HG02610 (cell line): ENCODE measurements at regions not wholly inside any gene's neighbourhood (a gene's known extent, or its start where the extent isn't known, plus 50 kb on each side); places are given as distances from the start of the nearest gene placed in this dataset.

Experiments
- ATAC-seq: cut with Tn5 transposase; IDR thresholded peaks from one replicate; pipeline ENCODE4 v1.9.1; 2021; ENCODE audit warnings: mild to moderate bottlenecking, moderate library complexity; ENCODE audit not compliant: unreplicated experiment

GRCh38 chr3:154584974-154585373, 155.0 kb upstream of the GPR149 start:
- no peak for ATAC-seq

GRCh38 chr3:154584041-154584440, 154.1 kb upstream of the GPR149 start:
- ATAC-seq: no peak

- no peak for ATAC-seq
Measured at GRCh38 chr3:154583086-154583634, 153.2 kb upstream of the GPR149 start.

DNA sequence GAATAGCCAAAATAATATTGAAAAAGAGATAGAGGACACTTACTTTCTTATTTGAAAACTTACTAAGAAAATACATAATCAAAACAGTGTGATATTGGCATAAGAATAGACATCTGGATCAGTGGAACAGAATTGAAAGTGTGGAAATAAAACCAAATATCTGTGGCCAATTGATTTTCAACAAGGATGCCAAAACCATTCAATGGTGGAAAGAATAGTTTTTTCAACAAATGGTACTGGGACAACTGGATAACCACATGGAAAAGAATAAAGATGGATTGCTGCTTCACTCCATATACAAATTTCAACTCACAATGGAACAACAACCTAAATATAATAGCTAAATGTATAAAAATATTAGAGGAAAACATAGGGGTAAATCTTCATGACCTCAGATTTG, 152.5 kb upstream of the GPR149 start:
- no peak for ATAC-seq

DNA sequence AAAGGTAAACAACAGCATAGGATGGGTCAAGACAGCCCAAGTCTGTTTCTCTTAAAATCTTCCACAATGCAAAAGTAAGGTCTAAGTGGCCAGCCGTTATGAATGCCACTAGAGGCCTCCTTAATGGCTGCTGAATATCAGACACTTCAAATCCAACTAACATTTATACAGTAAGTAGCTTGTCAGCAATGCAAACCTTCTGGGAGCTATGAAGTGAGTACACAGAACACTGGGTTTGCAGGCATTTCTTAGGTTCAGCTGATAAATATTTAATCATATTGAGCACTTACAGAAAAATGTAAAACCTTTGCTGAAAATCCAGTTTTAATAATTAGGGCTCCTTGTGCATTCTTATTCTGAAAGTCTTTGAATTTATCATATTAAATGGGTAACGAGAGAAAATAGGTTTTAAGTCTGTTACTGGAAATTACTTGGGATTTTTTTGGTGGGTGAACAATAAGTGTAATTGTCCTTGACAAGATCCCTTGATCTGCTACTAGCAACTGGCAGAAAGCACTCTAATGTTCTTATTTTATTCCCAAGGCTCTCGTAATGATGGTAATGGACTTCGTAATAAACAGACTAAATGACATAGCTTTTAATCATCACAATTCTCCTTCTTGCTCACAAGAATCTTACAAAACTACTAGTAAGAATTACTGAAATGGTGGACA, 141.7 kb upstream of the GPR149 start:
- no peak for ATAC-seq

- ATAC-seq: no peak
Measured at GRCh38 chr3:154568064-154568463, 138.1 kb upstream of the GPR149 start.

- no peak for ATAC-seq
Measured at GRCh38 chr3:154559623-154560022, 129.6 kb upstream of the GPR149 start.

- ATAC-seq: no peak
Measured at GRCh38 chr3:154552338-154552737, 122.3 kb upstream of the GPR149 start.

- ATAC-seq: no peak
Measured at GRCh38 chr3:154549391-154549790, 119.4 kb upstream of the GPR149 start.

DNA sequence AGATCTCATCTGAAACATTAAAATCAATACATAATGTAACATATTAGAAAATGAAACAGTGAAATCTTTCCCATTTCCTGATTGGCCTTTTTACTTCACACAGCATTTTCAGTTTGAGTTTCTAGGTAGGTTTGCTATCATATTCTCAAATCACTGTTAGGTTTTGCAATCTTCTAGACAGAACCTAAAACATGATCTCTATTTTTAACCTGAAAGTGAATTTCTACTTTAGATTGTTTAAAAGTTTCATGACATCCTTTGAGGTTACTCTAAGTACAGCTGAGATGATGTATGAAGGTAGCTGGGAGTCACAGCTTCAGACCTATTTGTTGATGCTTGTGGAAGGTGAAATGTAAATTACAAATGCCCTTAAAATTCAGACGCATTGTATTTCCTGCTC, 118.4 kb upstream of the GPR149 start:
- ATAC-seq: no peak

DNA sequence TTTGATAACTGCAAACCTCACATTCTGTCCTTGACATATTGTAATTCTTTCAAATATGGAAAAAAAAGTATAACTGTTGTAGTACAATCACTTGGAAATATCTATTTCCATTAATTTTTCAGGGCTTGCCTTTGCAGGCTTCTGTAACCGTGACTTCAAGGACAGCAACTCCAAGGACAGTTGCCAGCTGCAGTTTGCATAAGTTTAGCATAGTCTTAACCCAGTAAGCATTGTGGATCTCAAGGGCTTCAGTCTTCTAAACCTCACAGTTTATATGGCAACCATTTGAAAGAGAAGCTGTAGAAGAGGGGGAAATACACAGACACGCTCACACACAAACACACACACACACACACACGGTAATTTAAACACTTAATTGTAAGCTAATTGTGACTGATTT, 112.8 kb upstream of the GPR149 start:
- ATAC-seq: no peak

GRCh38 chr3:154540950-154541604, 111.1 kb upstream of the GPR149 start:
- ATAC-seq: no peak

DNA sequence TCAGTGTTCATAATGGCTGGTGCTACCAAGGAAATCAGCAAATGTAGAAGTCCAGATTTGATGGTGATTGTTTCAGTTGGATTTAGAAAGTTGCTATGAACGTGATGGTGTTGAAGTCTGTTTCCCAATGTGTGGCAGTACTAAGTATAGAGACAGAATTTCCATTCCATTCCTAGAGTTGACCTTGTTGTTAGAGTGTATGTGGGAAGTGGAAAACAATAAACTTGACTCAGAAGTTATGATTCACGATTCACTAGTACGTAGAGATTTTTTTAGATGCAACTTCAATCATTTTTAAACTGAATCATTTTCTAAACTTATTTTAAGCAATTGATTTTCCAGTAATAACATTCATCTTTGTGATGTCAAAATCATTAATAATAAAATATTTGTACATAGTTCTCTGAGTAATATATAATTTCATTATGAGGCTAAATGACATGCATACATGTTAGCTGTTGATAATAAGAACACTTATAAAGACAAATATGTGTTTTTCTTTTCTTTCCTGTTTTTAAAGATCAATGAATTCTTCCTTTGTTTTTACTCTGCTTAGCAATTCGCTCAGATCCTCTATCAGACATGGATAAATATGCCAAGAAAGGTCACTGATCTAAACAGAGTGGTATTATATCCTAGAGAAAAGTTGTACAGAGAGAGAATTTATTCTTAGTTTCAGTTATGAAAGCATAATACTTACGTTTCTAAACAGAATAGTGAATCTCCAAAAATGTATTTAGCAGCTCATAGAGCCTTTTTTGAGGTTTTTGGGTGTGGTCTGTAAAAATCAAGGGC, 108.8 kb upstream of the GPR149 start:
- no peak for ATAC-seq

DNA sequence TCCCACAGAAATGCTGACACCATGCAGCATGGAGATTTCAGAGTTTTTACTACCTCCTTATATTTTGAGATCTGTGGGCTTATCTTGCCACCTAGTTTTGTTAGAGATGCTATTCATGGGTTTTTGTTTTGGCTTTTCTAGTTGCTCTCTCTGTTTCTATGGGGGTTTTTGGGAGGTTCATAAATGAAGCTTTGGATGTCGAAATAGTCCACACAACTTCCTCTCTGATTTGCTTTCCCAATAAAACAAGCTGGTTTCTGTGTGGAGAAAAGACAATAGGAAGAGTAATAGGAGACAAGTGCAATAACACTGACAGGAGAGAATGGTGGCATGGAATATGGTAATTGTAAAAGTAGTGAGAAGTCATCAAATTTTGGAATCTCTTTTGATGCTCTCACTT, 106.8 kb upstream of the GPR149 start:
- ATAC-seq: no peak

DNA sequence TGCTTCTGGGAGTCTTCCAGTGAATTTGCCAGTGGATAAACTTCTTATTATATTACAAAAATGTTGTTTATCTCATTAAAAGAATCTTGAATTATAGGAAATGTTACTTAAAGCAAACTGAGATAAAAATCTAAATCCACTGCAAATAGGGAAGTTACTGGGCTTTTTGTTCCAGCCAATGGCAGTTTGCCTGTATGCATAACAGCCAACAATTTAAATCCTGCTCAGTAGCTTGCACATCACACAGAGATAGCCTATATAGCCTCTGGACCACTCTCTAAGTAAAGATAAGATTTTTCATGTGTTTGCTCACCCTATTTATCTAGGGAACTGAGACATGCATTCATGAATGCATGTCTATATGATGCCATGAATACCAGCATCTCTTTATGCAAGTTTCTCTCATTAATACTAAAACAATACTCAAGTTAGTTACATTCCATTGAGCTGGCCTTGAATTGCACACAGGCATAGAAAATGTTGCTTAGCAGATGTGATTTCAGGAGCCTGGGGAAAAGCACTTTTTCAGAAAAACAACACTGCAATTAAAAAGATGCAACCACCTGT, 92.1 kb upstream of the GPR149 start:
- no peak for ATAC-seq

- ATAC-seq: no peak
Measured at GRCh38 chr3:154517404-154517803, 87.4 kb upstream of the GPR149 start.

GRCh38 chr3:154515921-154516320, 85.9 kb upstream of the GPR149 start:
- ATAC-seq: no peak

GRCh38 chr3:154510780-154511179, 80.8 kb upstream of the GPR149 start:
- no peak for ATAC-seq

- no peak for ATAC-seq
Measured at GRCh38 chr3:154507727-154508126, 77.7 kb upstream of the GPR149 start.

DNA sequence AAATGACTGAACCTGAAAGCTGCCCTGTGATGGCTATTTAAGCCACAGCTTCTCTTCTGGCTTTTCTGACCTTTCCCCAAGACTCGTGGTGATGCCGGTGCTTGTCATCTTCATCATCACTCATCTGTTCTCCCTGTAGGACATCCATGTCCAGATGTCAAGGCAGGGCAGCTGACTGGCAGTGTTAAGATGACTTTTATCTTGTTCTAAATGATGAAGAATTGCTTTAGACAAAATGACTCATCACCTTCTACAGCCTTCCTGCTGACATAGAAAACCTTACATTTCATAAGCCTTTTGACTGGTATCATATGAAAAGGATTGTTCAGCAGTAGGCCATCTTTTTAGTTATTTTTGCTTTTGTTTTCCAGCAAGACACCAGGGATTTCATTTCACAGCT, 67.0 kb upstream of the GPR149 start:
- no peak for ATAC-seq

- no peak for ATAC-seq
Measured at GRCh38 chr3:154496540-154496939, 66.5 kb upstream of the GPR149 start.
